ENCODE measurements at regions not wholly inside any gene's neighbourhood (a gene's known extent, or its start where the extent isn't known, plus 50 kb on each side); places are given as distances from the start of the nearest gene placed in this dataset.

DNA sequence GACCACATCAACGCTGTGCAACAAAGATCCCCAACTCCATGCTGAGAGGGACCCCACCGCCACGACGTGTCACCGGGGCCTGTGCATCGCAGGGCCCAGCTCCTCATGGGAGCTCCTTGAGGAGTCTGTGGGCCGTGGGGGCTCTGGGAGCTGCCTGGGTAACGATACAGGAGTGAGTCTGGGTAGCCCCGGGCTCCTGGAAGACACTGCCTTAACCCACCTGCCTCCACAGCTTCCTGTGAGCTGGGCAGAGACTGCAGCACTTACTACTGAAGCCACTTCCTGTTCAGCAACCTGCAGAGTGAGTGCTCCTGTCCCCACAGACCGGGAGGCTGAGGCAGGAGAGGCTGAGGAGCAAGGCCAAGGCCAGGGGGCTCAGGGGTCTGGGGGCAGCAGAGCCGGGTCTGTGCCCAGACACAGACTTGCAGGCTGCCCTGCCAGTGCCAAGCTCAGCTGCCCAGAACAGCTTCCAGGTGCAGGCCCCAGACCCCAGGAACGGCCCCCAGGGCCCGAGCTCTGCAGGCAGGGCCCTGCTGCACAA is 226.7 kb downstream of the BRD1 start:
- no peak for DNase-seq

DNA sequence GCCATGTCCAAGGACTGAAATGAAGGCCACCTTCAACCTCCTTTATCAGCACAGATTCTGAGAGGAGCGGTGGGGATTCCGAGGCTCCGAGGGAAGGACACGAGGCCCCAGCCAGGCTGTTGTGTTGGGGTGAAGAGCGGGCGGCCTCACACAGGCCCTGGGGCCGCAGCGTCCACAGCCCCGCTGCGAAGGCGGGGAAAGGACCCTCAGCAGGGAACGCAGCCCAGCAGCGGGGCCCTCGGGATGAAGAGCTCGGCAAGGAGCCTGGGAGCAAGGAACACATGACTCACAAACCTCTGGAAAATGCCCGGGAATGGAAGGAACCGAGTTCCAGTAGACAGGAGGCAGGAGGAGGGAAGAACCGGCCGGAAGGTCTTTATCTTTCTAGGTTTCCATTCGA is 227.2 kb downstream of the BRD1 start:
- DNase-seq, result no peak

DNA sequence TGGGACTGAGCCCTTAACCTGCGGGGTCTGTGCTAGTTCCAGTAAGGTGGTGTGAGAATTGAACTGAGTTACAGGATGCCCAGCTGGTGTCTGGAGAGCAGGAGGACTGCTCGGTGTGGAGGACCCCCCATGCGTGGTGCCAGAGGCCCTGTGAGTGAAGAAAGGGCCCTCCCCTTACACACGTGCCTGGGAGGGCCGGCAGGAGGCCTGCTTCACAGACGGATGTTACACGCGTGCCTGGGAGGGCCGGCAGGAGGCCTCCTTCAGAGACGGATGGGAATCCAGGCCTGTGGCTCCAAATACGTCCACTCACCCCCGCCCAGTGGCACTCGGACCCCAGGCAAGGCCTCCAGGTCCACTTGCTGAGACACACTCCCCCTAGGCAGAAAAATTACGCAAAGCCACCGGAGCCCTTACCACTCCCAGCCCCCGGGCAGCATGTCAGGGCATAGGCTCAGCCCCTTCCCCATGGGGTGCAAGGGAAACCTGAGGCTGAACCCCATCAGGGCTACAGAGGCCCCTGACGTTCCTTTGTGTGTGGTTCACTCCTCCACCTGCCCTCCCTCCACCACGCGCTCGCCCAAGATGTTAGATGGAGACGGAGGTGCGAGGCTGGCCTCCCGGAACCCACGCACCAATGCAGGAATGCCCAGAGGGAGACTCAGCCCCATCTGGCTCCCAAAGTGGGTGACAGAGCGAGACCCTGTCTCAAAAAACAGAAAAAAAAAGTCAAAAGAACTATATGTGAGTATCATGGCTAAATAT is 227.8 kb downstream of the BRD1 start:
- DNase-seq, result no peak

DNA sequence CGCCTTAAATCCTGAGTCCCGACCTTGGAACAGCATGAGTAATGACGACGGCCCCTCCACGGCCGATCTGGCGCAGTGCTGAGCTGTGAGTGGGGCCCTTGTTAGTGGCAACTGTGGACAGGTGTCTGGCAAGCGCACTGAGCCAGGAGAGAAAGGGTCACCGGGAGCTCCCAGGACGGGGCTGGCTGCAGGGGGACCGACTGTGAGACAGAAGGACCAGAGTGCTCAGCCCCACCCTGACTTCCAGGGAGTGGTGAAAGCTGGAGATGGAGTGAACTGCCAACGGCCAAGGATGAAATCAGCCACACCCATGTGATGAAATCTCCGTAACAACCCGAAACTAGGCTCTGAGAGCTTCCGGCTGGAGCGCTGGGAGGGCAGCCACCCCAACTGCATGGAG is 228.6 kb downstream of the BRD1 start:
- no peak for DNase-seq

DNA sequence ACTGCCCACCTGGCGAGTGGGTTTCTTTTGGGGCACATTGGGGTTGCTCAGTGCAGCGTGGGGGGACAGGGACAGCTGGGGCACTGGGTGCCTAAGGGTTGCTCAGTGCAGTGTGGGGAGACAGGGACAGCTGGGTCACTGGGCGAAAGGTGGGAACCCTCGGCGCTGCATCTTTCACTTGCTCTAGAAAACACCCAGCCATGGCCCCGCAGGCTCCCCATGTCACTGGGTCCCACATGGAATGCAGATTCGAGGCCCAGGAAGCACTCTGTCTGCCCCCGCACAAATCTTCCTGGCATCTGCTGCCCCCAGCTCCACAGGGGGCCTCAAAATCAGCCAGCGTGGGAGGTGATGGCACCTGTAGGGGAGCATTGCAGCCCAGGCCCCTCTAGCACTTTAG is 229.3 kb downstream of the BRD1 start:
- DNase-seq, result no peak

DNA sequence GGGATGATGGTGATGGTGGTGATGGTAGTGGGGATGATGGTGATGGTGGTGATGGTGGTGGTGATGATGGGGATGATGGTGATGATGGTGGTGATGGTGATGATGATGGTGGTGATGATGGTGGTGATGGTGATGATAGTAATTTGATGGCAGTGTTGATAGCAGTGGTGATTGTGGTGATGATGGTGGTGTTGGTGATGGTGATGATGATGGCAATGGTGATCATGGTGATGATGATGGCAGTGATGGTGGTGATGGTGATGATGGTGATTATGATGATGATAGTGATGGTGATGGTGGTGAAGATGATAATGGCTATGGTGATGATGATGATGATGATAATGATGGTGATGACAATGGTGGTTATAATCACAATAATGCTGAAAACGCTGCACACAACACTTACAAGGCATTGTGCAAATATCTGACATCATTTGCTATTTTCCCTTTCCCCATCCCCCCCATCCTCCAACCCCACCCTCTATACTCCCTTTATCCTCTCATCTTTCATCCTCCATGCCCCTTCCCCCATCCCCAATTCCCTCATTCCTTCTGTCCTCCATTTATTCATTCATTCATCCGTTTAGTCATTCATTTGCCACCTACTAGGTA is 230.1 kb downstream of the BRD1 start:
- DNase-seq, result no peak

DNA sequence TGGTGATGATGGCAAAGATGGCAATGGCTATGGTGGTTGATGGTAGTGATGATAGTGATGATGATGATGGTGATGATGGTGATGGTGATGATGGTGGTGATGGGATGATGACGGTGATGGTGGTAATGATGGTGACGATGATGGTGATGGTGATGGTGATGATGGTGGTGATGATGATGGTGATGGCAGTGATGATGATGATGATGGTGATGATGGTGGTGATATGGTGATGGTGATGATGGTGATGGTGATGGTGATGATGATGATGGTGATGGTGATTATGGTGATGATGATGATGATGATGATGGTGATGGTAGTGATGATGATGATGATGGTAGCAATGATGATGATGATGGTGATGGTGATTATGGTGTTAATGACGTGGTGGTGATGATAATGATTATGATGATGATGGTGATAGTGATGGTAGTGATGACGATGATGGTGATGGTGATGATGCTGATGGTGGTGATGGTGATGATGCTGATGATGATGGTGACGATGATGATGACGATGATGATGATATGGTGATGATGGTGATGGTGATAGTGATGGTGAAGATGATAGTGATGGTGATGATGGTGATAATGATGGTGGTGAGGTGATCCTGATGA is 232.1 kb downstream of the BRD1 start:
- DNase-seq, result no peak

DNA sequence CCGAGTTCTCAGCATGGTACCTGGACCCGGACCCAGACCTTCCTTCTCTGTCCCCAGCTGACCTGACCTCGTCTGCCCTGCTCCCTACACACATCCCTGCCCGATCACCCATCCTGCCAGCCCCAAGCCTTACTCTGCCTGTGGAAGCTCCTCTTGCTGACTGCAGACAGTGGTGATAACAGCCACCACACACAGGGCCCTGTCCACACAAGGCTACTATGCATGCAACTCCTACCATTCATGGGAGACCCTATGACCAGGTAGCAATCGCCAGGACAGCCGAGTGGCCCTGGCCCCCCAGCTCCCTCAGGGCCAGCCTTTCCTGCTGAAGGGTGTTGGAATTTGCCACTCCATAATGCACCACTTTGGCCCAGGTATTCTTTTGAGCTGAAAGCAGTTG is 233.6 kb downstream of the BRD1 start:
- DNase-seq, result no peak

DNA sequence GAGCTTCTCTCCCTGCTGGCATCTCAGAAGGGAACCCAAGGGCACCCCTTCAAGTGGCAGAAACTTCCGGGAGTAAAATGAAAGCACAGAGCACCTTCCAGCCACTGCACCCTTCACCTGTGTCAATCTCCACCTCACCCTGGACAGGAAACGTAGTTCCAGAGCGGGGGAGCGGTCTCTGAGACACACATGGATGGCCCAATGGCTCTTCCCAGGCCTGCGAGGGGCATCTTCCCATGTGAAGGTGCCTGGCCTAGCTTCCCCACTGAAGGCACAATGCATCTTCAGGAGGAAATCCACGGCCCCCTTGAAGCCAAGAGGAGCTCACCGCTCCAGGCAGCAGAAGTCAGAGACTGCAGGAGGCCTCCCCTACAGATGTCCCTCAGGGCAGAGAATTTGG is 234.2 kb downstream of the BRD1 start:
- no peak for DNase-seq

DNA sequence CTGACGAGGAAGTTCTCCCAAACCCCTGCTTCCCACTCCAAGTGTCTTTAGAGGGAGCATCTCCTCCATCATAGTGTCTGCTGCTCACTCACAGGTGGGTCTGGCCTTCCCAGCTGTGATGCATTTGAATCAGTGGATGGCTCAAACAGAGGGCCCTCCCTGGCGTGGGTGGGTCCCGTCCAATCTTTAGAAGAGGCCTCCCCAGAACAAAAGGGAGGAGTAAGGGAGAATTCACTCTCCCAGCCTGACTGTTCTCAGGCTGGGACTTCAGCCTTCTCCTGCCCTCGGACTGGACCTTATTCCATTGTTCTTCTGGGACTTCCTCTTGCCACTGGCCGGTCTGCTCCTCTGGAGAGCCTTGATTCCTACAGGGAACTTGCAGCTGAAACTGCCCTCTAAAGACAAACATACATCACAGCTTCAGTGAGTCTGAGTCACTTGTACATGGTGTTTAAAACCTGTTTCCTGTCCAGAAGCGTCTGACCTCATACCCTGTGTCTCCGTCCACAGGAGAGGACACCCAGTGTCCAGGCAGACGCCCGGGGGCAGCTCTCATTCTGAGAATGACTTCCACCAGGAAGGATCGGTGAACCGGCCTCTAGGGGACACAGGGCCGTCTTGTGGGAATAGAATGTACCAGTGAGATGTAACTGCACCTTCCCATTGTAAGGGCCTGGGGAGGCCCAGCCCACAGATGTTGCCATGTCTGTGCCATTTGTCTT is 234.7 kb downstream of the BRD1 start:
- DNase-seq, result no peak

DNA sequence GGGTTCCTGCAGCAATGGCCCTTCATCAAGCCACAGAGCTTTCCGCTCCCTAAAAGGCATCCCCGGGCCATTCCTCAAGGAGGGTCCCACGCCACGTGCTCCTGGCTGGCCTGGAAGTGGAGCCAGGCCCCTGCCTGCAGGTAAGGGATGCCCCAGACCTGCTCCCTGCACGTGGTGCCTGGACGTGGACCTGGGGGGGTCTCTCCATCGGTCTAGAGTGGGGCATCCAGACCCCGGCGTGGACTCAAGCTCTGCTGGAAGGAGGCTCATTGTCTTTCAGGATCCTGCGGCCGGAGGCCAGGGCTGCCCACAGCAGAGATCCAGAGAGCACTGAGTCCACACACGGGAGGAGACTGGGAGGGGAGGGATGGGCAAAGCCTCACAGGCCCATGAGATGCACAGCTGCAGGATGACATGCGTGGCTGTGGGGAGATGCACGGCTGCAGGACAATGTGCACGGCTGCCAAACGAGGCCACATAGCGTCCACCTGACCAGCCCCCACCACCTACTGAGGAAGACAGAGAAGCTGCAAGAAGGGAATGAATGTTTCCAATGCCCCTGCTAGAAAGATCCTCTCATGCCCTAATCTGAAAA is 236.7 kb downstream of the BRD1 start:
- DNase-seq, result no peak

DNA sequence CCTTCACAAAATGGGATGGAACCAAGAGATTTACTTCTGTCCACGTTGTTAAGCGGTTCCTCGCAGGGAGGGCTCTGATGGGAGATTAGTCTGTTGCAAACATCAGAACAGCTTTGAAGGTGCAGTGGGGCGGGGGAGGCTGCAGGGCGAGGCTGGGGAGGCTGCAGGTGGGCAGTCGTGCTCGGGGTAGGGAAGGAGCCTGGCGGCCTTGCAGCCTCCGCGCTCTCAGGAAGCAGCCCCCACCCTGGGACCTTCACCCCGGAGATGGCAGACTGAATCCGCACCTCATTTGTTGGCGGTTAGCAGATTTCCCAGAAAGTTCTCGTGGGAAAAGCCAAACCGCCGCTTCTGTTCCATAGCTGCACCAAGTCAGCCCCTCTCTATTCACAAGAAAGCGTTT is 237.3 kb downstream of the BRD1 start:
- DNase-seq, result no peak

DNA sequence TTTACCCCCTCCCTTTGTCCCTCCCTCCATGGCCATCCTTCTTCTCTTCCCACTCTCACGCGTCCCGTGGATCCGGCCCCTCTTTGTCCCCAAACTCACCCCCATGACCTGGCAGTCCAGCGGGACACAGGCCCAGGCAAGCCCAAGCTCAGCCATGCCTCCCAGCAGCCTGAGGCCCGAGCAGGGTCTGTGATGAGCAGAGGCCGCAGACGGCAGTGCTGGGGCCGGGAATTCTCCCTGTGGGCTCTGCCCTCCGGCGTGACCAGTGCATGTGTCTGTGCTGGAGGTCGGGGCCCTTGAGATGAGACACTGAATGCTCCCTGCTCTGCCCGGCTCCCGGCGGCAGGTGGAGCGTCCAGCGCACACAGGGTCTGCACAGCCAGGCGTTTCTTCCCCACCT is 237.9 kb downstream of the BRD1 start:
- DNase-seq, result no peak

DNA sequence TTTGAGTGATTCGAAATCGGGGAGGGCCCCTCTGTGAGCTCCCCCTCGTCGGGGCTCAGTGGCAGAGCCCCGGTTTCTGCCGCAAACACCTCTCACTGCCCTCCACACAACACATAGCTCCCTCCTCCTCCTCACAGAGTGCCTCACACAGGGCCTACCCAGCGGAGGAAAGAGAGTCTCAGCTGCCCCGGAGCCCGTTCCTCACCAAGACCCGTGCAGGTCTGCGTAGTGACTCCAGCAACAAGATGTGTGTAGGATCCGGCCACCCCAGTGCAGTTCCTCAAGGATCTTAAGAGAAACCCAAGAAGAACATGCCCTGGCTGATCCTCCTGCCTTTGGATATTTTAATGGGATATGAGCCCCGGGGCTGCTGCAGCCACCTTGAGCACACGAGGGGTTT is 238.4 kb downstream of the BRD1 start:
- no peak for DNase-seq

DNA sequence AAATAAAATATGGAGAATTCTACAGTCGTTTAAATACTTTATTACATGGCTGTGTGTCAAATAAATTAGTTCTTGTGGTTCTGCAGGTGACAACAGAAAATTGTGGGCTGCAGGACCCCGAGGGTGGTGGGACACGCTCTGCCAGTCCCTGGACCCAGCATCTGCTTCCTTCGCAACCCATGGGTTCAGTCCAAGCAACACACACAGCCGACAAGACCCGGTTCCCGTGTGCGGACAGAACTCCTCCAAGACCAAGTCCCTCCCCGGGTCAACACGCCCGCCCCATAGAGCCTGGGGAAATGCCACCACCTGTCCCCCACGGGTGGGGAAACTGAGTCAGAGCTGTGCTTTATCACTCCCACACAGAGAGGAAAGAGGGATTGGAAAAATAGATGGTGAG is 238.9 kb downstream of the BRD1 start:
- DNase-seq, result no peak

DNA sequence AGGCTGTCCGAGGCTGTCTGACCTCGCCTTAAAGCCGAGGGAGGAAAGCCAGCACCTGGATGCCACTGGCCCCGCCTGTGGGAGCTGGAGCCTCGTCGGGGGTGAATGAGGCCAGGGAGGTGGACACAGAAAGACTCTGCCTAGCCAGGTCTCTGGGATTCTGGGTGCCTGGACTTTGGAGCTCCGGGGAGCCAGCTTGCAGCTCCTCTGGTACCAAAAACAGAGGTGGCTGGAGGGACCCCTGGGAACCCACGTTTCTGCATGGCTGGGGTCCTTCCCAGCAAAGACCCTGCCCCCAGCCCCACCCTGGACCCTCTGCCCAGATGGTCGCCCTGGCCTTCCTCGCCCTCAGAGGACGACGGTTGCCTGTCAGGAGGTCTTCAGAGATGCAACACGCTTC is 239.7 kb downstream of the BRD1 start:
- DNase-seq, result no peak

DNA sequence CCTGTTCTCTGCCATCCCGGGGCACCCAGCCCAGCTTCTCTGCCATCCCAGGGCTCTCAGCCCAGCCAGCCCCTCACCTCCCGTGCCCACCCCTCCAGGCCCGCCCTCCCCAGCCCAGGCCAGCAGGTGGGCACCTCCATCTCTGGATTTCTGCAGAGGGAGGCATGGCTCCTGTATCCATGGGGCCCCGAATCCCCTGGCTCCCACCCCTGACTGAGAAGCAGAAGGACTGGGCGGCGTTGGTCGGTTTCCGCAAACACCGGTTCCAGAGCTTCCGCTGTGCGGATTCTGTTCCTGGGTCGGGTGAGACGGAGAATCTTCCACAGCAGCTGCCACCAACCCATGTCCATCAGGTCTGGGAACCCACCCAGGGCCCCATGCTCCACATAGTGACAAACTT is 240.3 kb downstream of the BRD1 start:
- no peak for DNase-seq

DNA sequence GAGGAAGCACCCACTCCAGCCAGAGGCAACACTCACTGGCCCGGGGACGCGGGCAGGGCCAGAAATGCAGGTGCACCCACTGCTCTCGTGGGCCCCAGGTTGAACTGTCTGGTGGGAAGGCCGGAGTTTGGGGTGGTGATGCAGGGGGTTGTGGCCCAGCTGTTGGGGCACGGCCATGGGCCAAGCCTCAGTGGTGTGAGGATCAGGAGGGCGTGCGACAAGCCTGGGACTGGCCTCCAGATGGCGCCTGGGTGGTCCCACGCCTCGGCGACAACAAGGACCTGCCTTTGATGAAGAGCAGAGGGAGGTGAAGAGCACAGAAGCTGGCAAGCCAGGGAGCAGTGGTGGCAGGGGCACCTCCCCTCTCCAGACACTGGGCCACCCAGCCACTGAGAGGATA is 240.8 kb downstream of the BRD1 start:
- DNase-seq, result no peak

DNA sequence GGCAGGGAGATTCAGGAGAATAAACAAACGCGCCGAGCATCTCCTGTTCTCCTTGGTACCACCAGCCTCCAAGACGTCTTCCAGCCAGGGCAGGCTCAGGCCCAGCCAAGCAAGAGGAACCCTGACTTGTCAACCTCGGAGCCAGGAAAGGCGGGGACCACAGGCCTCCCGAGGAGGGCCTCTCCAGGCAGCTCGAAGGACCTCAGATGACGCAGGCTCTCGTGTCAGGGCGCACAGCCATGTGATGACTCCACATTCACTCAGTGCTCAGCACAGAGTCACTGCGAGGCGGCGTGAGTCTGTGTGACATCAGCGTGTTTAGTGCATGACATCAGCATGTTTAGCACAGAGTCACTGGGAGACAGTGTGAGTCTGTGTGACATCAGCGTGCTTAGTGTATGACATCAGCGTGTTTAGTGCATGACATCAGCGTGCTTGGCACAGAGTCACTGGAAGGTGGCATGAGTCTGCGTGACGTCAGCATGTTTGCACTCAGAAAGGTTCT is 241.4 kb downstream of the BRD1 start:
- no peak for DNase-seq

DNA sequence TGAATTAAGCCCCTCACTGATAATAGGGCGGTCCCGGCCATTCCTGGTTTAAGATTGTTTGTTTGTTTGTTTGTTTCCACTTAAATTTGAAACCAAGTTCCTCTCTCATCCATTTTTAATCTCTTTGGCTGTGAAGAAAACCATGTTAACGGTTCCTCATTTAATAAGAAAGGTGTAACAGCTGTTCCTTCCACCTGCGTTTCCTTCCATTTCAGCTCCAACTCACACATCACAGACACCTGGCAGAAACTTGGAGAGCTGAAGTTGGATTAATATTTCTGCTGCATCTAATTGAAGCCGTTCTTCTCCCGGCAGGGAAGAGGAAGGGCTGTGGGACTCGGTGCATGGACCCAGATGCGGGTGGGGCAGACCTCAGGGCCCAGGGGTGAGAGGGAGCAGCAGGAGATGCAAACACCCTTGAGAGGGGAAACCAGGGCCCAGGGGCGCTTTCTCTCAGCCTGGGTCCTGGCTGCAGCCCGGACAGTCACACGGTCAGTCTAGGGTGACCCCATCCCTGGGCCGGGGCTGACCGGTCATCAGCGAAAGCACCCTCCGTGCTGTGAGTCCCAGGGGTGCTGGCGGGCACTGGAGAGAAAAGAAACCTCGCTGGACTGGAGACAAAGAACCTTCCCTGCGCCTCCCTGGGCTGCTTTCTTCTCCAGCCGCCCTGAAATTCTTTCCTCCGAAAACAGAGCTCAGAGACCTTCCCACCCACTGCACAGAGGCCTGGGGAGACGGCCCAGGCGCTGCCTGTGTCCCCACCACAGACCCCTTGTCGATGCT is 242.0 kb downstream of the BRD1 start:
- no peak for DNase-seq

DNA sequence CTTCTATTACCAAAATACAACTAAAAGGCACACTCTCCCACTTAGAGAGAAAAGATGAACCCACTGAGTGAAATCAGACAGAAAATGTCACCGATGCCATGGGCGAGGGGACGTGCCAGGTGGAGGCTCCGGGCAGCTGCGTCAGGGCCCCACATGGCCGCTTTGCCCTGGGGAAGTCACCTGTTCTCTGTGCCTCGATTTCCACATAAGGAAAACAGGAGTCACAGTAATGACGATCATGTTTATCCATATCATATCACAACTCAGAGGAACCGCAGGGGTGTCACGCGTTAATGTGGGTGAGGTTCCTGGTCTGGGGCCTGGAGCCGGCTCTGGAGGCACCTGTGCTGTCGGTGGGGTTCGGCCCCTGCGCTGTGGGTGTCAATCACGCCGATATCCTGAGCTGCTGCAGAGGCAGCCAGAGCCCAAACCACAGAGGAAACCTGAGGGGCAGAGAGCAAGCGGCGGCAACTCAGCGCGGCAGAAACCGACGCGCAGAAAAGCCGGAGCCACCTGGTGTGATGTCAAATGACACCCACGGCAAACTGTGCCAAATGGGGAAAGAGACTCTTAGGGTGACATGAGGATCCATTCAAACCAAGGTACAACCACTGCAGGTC is 243.7 kb downstream of the BRD1 start:
- DNase-seq, result no peak

DNA sequence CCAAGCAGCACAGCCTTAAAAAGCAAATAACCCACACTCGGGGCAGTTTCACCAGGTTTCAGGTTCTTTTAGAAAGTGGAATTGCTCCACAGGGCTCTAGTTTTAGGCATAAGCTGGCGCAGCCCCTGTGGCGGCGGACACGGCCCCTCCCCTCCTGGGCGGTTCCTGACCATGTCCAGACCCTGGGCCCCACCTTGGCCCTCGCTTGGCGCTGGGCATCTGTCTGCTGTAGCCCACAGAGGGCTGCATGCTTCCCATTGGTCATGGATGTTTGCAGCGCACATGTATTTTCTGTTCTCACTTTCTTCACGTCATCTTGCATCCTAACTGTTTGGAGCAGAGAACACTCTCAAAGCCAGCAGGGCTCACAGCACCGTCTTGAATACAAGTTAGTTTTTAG is 244.3 kb downstream of the BRD1 start:
- DNase-seq, result no peak

Data from NCI-H2171 (cell line).